ENCODE measurements at regions not wholly inside any gene's neighbourhood (a gene's known extent, or its start where the extent isn't known, plus 50 kb on each side); places are given as distances from the start of the nearest gene placed in this dataset.

GRCh38 chr14:98379830-98380229, 892.2 kb downstream of the BCL11B start:
- no peak for DNase-seq (ENCODE audit: low read depth)

- no peak for DNase-seq (ENCODE audit: low read depth)
Measured at GRCh38 chr14:98382662-98383061, 889.3 kb downstream of the BCL11B start.

- no peak for DNase-seq (ENCODE audit: low read depth)
Measured at GRCh38 chr14:98385851-98386250, 886.1 kb downstream of the BCL11B start.

- no peak for DNase-seq (ENCODE audit: low read depth)
Measured at GRCh38 chr14:98391061-98391460, 880.9 kb downstream of the BCL11B start.

- no peak for DNase-seq (ENCODE audit: low read depth)
Measured at GRCh38 chr14:98393527-98393926, 878.5 kb downstream of the BCL11B start.

- DNase-seq (ENCODE audit: low read depth) = no peak
Measured at GRCh38 chr14:98404811-98405210, 867.2 kb downstream of the BCL11B start.

GRCh38 chr14:98408024-98408555, 863.9 kb downstream of the BCL11B start:
- no peak for DNase-seq (ENCODE audit: low read depth)

GRCh38 chr14:98408713-98409112, 863.3 kb downstream of the BCL11B start:
- DNase-seq (ENCODE audit: low read depth) = no peak

GRCh38 chr14:98411154-98411553, 860.8 kb downstream of the BCL11B start:
- DNase-seq (ENCODE audit: low read depth) = no peak

- no peak for DNase-seq (ENCODE audit: low read depth)
Measured at GRCh38 chr14:98412431-98412830, 859.6 kb downstream of the BCL11B start.

- DNase-seq (ENCODE audit: low read depth) = no peak
Measured at GRCh38 chr14:98415766-98416165, 856.2 kb downstream of the BCL11B start.

- DNase-seq (ENCODE audit: low read depth) = no peak
Measured at GRCh38 chr14:98417001-98417400, 855.0 kb downstream of the BCL11B start.

GRCh38 chr14:98428483-98428994, 843.5 kb downstream of the BCL11B start:
- no peak for DNase-seq (ENCODE audit: low read depth)

- DNase-seq (ENCODE audit: low read depth) = no peak
Measured at GRCh38 chr14:98433436-98433835, 838.6 kb downstream of the BCL11B start.

- DNase-seq (ENCODE audit: low read depth) = no peak
Measured at GRCh38 chr14:98437113-98437512, 834.9 kb downstream of the BCL11B start.

- DNase-seq (ENCODE audit: low read depth) = no peak
Measured at GRCh38 chr14:98444077-98444476, 827.9 kb downstream of the BCL11B start.

GRCh38 chr14:98445718-98446117, 826.3 kb downstream of the BCL11B start:
- no peak for DNase-seq (ENCODE audit: low read depth)

- DNase-seq (ENCODE audit: low read depth) = no peak
Measured at GRCh38 chr14:98446508-98446907, 825.5 kb downstream of the BCL11B start.

- DNase-seq (ENCODE audit: low read depth) = no peak
Measured at GRCh38 chr14:98456231-98456630, 815.8 kb downstream of the BCL11B start.

- DNase-seq (ENCODE audit: low read depth) = no peak
Measured at GRCh38 chr14:98458702-98459101, 813.3 kb downstream of the BCL11B start.

GRCh38 chr14:98462908-98463307, 809.1 kb downstream of the BCL11B start:
- no peak for DNase-seq (ENCODE audit: low read depth)

- no peak for DNase-seq (ENCODE audit: low read depth)
Measured at GRCh38 chr14:98466807-98467206, 805.2 kb downstream of the BCL11B start.

GRCh38 chr14:98470663-98471062, 801.3 kb downstream of the BCL11B start:
- DNase-seq (ENCODE audit: low read depth) = no peak

GRCh38 chr14:98474900-98475299, 797.1 kb downstream of the BCL11B start:
- DNase-seq (ENCODE audit: low read depth) = no peak

GRCh38 chr14:98477935-98478334, 794.1 kb downstream of the BCL11B start:
- DNase-seq (ENCODE audit: low read depth) = no peak

Measured in CMK (cell line).